ENCODE measurements at regions not wholly inside any gene's neighbourhood (a gene's known extent, or its start where the extent isn't known, plus 50 kb on each side); places are given as distances from the start of the nearest gene placed in this dataset.

GRCh38 chr18:26634631-26635030, 86.3 kb upstream of the KCTD1 start:
- no peaks in the 10 kb centered on the region for H3K27me3 ChIP-seq (ENCODE audit: control insufficient read depth in 2 of 2, insufficient read depth in 2 of 2, low read length in 2 of 2)
- TF ChIP-seq MYC (IDR thresholded peaks at IDR 0.05; ENCODE audit: low read depth, low read length), result no peak
- TF ChIP-seq GATA2 (IDR thresholded peaks at IDR 0.05; ENCODE audit: insufficient read depth, insufficient read length, low read depth, low read length), result no peak
- TF ChIP-seq POLR2A (IDR thresholded peaks at IDR 0.05; ENCODE audit: low read depth, low read length), result no peak
- no peak for TF ChIP-seq EZH2 (IDR thresholded peaks at IDR 0.05; ENCODE audit: borderline replicate concordance, low read depth, low read length, severe bottlenecking)
- no peak for TF ChIP-seq MAX (IDR thresholded peaks at IDR 0.05; ENCODE audit: insufficient read depth, insufficient read length)
- no peak for TF ChIP-seq POLR2AphosphoS5 (IDR thresholded peaks at IDR 0.05; ENCODE audit: insufficient read depth, low read depth, low read length)
- no peak for TF ChIP-seq CTCF (IDR thresholded peaks at IDR 0.05; ENCODE audit: extremely low read depth in 1 of 2, insufficient read depth in 1 of 2, low read depth in 1 of 2, low read length in 2 of 2)
- TF ChIP-seq JUN (IDR thresholded peaks at IDR 0.05; ENCODE audit: borderline replicate concordance, insufficient read depth, insufficient read length, low read depth), result no peak
- no peak for TF ChIP-seq FOS (IDR thresholded peaks at IDR 0.05; ENCODE audit: borderline replicate concordance, insufficient read depth, low read length)
- no peaks in the 10 kb centered on the region for H3K4me1 ChIP-seq (ENCODE audit: control insufficient read depth, extremely low read depth, insufficient read depth, low read length)
- ChIA-PET CTCF (interaction anchor here (1.1 to 1.3 kb wide), 2 partner anchors 15 to 229 kb away, joined by 3 read pairs; no protein-coding TSS in a partner anchor), POLR2A (no interaction called here)
- dilution Hi-C loops (cut with MboI; ENCODE audit: extremely low pct_ligation_motif_present, low sequenced_read_pairs) (no loop called here), intact Hi-C loops (cut with micrococcal nuclease) (no loop called here)
- no peak for DNase-seq (ENCODE audit: low read depth, low spot score)
- no peaks in the 10 kb centered on the region for H4K20me1 ChIP-seq (replicated peaks; ENCODE audit: control insufficient read depth, extremely low read depth, insufficient read depth, low read length)
- no peaks in the 10 kb centered on the region for H3K79me2 ChIP-seq (ENCODE audit: control insufficient read depth, insufficient read depth, low read length)
- no peak overlapping the region for H3K9ac ChIP-seq (replicated peaks; ENCODE audit: extremely low read depth, insufficient read depth, low read length)
- H3K4me3 ChIP-seq (replicated peaks in 1 of 3; ENCODE audit: insufficient read depth in 1 of 3, low read depth in 1 of 3, low read length in 3 of 3), result no peak overlapping the region
- no peak overlapping the region for H2AFZ ChIP-seq (ENCODE audit: low read depth, low read length)
- H3K27ac ChIP-seq (ENCODE audit: insufficient read depth, low read depth, low read length), result no peak overlapping the region
- no peak for FAIRE-seq
- H3K9me3 ChIP-seq (replicated peaks; ENCODE audit: control insufficient read depth, insufficient read depth, low read length), result no peaks in the 10 kb centered on the region
- H3K4me2 ChIP-seq (ENCODE audit: insufficient read depth, low read length), result no peak overlapping the region
- no peaks in the 10 kb centered on the region for H3K36me3 ChIP-seq (ENCODE audit: control insufficient read depth in 2 of 2, extremely low read depth in 1 of 2, insufficient read depth in 2 of 2, low read length in 2 of 2)
- no peaks in the 10 kb centered on the region for H3K9me1 ChIP-seq (replicated peaks; ENCODE audit: control insufficient read depth, extremely low read depth, insufficient read depth, low read length)
- no TSS peak for BruUV-seq (replicated peaks)

Data from endothelial cell of umbilical vein (primary cell).